ENCODE measurements at regions not wholly inside any gene's neighbourhood (a gene's known extent, or its start where the extent isn't known, plus 50 kb on each side); places are given as distances from the start of the nearest gene placed in this dataset.

DNA sequence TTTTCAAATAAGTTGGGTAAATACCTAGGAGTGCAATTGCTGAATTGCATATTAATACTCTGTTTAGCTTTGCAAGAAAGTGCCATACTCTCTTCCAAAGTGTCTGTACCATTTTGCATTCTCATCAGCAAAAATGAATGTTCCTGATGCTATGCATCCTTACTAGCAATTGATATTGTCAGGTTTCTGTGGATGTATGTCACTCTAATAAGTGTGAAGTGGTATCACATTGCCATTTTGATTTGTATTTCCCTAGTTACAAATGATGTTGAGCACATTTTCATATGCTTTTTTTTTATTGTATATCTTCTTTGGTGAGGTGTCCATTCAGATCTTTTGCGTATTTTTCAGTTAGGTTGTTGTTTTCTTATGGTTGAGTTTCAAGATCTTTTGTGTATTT is 230.4 kb upstream of the MAGI2 start:
- DNase-seq (no peak), FAIRE-seq (no peak), ATAC-seq (no peak)
- 62 to 75% methylated on average over 1 of the region's 1 CpG for WGBS, 2 donors
- intact Hi-C loops (cut with DNase I), result no loop called here
- H3K9me3 ChIP-seq, result no peaks in the 10 kb centered on the region
- H3K4me1 ChIP-seq, result no peaks in the 10 kb centered on the region
- TF ChIP-seq, protein P1, sequence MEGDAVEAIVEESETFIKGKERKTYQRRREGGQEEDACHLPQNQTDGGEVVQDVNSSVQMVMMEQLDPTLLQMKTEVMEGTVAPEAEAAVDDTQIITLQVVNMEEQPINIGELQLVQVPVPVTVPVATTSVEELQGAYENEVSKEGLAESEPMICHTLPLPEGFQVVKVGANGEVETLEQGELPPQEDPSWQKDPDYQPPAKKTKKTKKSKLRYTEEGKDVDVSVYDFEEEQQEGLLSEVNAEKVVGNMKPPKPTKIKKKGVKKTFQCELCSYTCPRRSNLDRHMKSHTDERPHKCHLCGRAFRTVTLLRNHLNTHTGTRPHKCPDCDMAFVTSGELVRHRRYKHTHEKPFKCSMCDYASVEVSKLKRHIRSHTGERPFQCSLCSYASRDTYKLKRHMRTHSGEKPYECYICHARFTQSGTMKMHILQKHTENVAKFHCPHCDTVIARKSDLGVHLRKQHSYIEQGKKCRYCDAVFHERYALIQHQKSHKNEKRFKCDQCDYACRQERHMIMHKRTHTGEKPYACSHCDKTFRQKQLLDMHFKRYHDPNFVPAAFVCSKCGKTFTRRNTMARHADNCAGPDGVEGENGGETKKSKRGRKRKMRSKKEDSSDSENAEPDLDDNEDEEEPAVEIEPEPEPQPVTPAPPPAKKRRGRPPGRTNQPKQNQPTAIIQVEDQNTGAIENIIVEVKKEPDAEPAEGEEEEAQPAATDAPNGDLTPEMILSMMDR (IDR thresholded peaks at IDR 0.05), result no peak
- no peaks in the 10 kb centered on the region for H3K27me3 ChIP-seq
- no peaks in the 10 kb centered on the region for H3K36me3 ChIP-seq
- H3K27ac ChIP-seq, result no peak overlapping the region
- H3K4me3 ChIP-seq, result no peak overlapping the region

DNA sequence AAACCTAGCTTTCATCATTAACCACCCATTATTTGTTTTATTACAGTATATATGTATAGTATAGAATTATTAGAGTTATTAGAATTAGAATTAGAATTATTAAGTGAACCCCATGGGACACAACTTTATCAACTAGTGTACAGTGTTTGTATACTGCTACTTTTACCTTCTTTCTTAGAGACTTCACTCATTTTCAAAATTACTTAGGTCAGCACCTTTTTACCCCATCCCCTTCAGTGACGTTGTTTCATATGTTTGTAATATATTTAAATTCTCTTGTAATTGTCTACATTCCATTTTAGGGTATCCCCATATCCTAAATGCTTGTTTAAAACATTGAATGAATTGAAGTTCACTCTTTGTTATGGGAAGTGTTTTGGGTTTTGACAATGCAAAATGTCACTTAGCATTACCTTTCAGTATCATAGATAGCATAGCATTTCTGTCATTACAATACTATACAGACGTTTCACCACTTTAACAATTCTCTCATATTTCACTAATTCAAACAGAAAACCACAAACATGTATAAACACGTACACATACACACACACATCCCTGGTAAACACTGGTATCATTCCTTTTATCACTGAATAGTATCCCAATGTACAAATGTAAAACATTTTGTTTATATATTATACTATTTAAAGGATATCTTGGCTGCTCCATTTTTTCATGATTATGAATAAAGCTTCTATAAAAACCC is 229.9 kb upstream of the MAGI2 start:
- no peaks in the 10 kb centered on the region for H3K4me1 ChIP-seq
- FAIRE-seq, result no peak
- intact Hi-C loops (cut with DNase I), result no loop called here
- H3K36me3 ChIP-seq, result no peaks in the 10 kb centered on the region
- H3K4me3 ChIP-seq, result no peak overlapping the region
- no peaks in the 10 kb centered on the region for H3K27me3 ChIP-seq
- H3K27ac ChIP-seq, result no peak overlapping the region
- DNase-seq, result no peak
- no peak for ATAC-seq
- TF ChIP-seq, protein P1 (IDR thresholded peaks at IDR 0.05), result no peak
- no peaks in the 10 kb centered on the region for H3K9me3 ChIP-seq
- 46 to 48% methylated on average over 3 of the region's 3 CpGs for WGBS, 2 donors

DNA sequence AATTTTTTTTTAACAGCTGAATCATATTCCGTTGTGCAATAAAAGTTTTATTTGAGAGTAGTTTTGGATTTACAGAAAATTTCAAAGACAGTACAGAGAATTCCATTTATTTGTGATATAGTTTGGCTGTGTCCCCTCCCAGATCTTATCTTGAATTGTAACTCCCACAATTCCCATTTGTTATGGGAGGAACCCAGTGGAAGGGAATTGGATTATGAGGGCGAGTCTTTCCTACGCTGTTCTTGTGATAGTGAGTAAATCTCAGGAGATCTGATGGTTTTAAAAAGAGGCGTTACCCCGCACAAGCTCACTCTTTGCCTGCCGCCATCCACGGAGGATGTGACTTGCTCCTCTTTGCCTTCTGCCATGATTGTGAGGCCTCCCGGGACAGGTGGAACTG is 228.0 kb upstream of the MAGI2 start:
- no peak for FAIRE-seq
- intact Hi-C loops (cut with DNase I), result no loop called here
- H3K9me3 ChIP-seq, result no peaks in the 10 kb centered on the region
- no peak overlapping the region for H3K4me3 ChIP-seq
- TF ChIP-seq, protein P1 (IDR thresholded peaks at IDR 0.05), result no peak
- no peaks in the 10 kb centered on the region for H3K36me3 ChIP-seq
- no peak for ATAC-seq
- 70 to 75% methylated on average over 8 of the region's 8 CpGs for WGBS, 2 donors
- DNase-seq, result no peak
- no peaks in the 10 kb centered on the region for H3K4me1 ChIP-seq
- no peak overlapping the region for H3K27ac ChIP-seq
- H3K27me3 ChIP-seq, result no peaks in the 10 kb centered on the region

DNA sequence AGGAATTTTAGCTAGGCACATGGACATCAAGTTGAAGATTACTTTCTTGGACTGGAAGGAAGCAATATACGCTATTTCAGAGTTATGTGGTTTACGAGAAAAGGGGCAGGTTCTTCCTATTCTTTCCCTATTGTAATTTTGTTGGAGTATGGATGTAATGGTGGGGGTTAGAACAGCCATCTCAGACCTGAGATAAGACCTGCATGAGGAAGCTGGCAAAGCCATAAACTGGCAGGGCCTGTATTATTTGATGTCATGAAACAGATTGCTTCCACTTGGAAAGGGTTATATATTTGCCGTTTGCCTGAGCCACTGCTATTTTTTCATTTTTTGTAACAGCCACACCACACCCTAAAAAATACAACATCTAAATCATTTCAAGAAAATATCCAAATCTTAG is 220.5 kb upstream of the MAGI2 start:
- no peaks in the 10 kb centered on the region for H3K4me1 ChIP-seq
- H3K27me3 ChIP-seq, result no peaks in the 10 kb centered on the region
- intact Hi-C loops (cut with DNase I), result no loop called here
- H3K9me3 ChIP-seq, result no peaks in the 10 kb centered on the region
- no peak for FAIRE-seq
- H3K27ac ChIP-seq, result no peak overlapping the region
- TF ChIP-seq, protein P1 (IDR thresholded peaks at IDR 0.05), result no peak
- ATAC-seq, result no peak
- 74 to 76% methylated on average over 3 of the region's 3 CpGs for WGBS, 2 donors
- H3K36me3 ChIP-seq, result no peaks in the 10 kb centered on the region
- DNase-seq, result no peak
- no peak overlapping the region for H3K4me3 ChIP-seq

DNA sequence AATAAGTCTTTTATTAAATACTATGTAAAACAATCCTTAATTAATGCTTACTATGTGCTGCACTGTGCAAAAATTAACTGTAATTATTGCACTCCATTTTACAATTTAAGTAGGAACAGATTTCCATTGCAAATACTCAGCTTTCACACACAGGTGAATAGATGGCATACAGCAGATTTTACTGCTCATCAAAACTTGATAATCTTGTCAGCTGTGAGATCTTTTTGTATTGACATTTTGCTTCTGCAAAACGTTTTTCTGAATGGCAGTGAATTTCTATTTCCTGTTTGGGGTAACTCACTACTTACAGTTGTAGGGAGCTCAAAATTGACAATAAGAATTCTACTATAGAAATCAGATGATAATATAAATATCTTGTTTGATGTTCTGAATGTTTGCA is 220.0 kb upstream of the MAGI2 start:
- TF ChIP-seq, protein P1 (IDR thresholded peaks at IDR 0.05), result no peak
- no peaks in the 10 kb centered on the region for H3K36me3 ChIP-seq
- intact Hi-C loops (cut with DNase I), result no loop called here
- no peak overlapping the region for H3K4me3 ChIP-seq
- FAIRE-seq, result no peak
- 0 to 3% methylated on average over 1 of the region's 1 CpG for WGBS, 2 donors
- H3K27ac ChIP-seq, result no peak overlapping the region
- DNase-seq, result no peak
- no peak for ATAC-seq
- H3K9me3 ChIP-seq, result no peaks in the 10 kb centered on the region
- no peaks in the 10 kb centered on the region for H3K27me3 ChIP-seq
- no peaks in the 10 kb centered on the region for H3K4me1 ChIP-seq

Data from pancreas (tissue), 10 donors.